ENCODE measurements at regions not wholly inside any gene's neighbourhood (a gene's known extent, or its start where the extent isn't known, plus 50 kb on each side); places are given as distances from the start of the nearest gene placed in this dataset.

DNA sequence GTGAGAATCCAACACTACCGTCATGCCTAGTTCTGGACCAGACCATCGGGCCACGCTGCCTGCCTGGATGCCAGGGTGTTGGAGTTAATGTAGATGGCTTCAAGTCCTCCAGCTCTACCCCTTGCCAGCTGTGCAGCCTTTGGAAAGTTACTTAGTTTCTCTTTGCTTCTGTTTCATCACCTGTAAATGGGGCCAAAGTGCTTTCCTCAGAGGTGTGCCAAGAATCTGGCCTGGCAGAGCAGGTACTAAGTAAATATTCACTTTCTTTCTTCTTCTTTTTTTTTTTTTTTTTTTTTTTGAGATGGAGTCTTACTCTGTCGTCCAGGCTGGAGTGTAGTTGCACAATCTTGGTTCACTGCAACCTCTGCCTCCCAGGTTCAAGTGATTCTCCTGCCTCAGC is 159.5 kb upstream of the RPL38 start:
- ChIA-PET RAD21 (ENCODE audit: low non-redundant PET in 1 of 2, low total read pairs in 2 of 2, uncharacterized antibody in 2 of 2, unreplicated experiment in 2 of 2) (no interaction called here), POLR2A (no interaction called here), CTCF (no interaction called here)
- Histone ChIP-seq H3K4me1 (ENCODE audit: control insufficient read depth in 1 of 2, insufficient read depth in 2 of 2, low read length in 2 of 2) (peaks cover 7 to 16% of the 10 kb centered on the region in 2 experiments), H3K9me2 (ENCODE audit: insufficient read depth) (no peaks in the 10 kb centered on the region), H3K9me3 (ENCODE audit: control insufficient read depth in 1 of 2, insufficient read depth in 1 of 2, low read depth in 1 of 2, low read length in 2 of 2) (no peaks in the 10 kb centered on the region), H2AFZ (ENCODE audit: low read depth, low read length, poor library complexity, severe bottlenecking) (no peak overlapping the region), H3K27me3 (ENCODE audit: insufficient read depth, low read length) (peaks cover 3% of the 10 kb centered on the region), H3K4me2 (ENCODE audit: low read length) (no peak overlapping the region), H3K27ac (ENCODE audit: low read depth, low read length) (no peak overlapping the region), H4K20me1 (ENCODE audit: insufficient read depth) (no peaks in the 10 kb centered on the region), H3K36me3 (ENCODE audit: control insufficient read depth in 1 of 2, insufficient read depth in 2 of 2, low read length in 2 of 2) (no peaks in the 10 kb centered on the region), H3K79me2 (ENCODE audit: insufficient read depth, low read length) (no peaks in the 10 kb centered on the region), H3K9ac (ENCODE audit: low read length) (no peak overlapping the region), H3K4me3 (replicated peaks in 1 of 2; ENCODE audit: low read depth in 1 of 2, low read length in 2 of 2) (no peak overlapping the region)
- ATAC-seq, result no peak
- TF ChIP-seq CBX3 (IDR thresholded peaks at IDR 0.05; ENCODE audit: low read depth), result no peak
- TF ChIP-seq, protein P1, sequence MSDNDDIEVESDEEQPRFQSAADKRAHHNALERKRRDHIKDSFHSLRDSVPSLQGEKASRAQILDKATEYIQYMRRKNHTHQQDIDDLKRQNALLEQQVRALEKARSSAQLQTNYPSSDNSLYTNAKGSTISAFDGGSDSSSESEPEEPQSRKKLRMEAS (IDR thresholded peaks at IDR 0.05), result no peak
- TF ChIP-seq EGR1 (IDR thresholded peaks at IDR 0.05; ENCODE audit: low read depth), result no peak
- TF ChIP-seq RAD21 (IDR thresholded peaks at IDR 0.05; ENCODE audit: low read depth), result no peak
- DNase-seq (ENCODE audit: low read depth, low spot score), result no peak
- BruUV-seq (replicated peaks), result no TSS peak
- intact Hi-C loops (cut with micrococcal nuclease), result no loop called here

DNA sequence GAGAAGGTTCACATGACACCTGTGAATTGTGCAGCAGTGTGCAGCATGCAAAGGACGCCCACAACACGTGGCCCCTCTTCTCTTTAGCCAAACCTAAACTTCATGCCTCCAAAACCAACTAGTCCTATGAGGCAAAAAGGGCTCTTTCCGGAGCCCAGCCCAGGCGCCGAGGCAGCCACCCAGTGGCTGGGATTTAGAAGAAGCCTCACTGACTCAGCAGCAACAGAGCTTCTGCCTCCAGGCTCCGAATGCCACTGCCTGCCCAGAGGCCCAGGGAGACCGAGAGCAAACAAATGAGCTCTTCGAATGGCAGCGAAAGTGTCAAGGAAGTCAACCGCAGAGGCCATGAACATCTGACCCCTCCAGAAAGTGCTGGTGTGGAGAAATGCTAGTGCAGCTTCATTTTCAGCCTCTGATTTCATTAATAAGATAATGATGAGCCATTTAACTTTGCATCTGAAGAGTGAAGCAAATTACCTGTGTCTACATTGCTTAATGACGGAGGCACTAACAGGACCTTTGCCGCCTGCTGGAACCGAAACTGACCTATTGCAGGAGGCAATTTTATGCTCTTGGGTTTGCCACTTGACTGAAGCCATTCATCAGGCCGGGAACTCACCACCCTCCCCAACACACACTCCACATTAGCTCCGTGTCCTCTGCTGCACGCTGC is 157.7 kb upstream of the RPL38 start:
- Histone ChIP-seq H3K9ac (ENCODE audit: low read length) (no peak overlapping the region), H3K27me3 (ENCODE audit: insufficient read depth, low read length) (peaks cover 20% of the 10 kb centered on the region), H3K79me2 (ENCODE audit: insufficient read depth, low read length) (no peaks in the 10 kb centered on the region), H3K4me1 (ENCODE audit: control insufficient read depth in 1 of 2, insufficient read depth in 2 of 2, low read length in 2 of 2) (peaks cover 7 to 16% of the 10 kb centered on the region in 2 experiments), H3K27ac (ENCODE audit: low read depth, low read length) (no peak overlapping the region), H2AFZ (ENCODE audit: low read depth, low read length, poor library complexity, severe bottlenecking) (no peak overlapping the region), H3K4me2 (ENCODE audit: low read length) (no peak overlapping the region), H3K36me3 (ENCODE audit: control insufficient read depth in 1 of 2, insufficient read depth in 2 of 2, low read length in 2 of 2) (no peaks in the 10 kb centered on the region), H4K20me1 (ENCODE audit: insufficient read depth) (no peaks in the 10 kb centered on the region), H3K9me2 (ENCODE audit: insufficient read depth) (no peaks in the 10 kb centered on the region), H3K9me3 (ENCODE audit: control insufficient read depth in 1 of 2, insufficient read depth in 1 of 2, low read depth in 1 of 2, low read length in 2 of 2) (no peaks in the 10 kb centered on the region), H3K4me3 (replicated peaks in 1 of 2; ENCODE audit: low read depth in 1 of 2, low read length in 2 of 2) (no peak overlapping the region)
- intact Hi-C loops (cut with micrococcal nuclease), result no loop called here
- no TSS peak for BruUV-seq (replicated peaks)
- ATAC-seq (no peak), DNase-seq (ENCODE audit: low read depth, low spot score) (no peak)
- RAD21 ChIA-PET (ENCODE audit: low non-redundant PET in 1 of 2, low total read pairs in 2 of 2, uncharacterized antibody in 2 of 2, unreplicated experiment in 2 of 2), result no interaction called here
- POLR2A ChIA-PET, result no interaction called here
- CTCF ChIA-PET, result no interaction called here
- no peak for TF ChIP-seq EGR1 (IDR thresholded peaks at IDR 0.05; ENCODE audit: low read depth)
- no peak for TF ChIP-seq ZFX (IDR thresholded peaks at IDR 0.05)
- no peak for TF ChIP-seq ELF1 (IDR thresholded peaks at IDR 0.05; ENCODE audit: borderline replicate concordance, low read depth)
- TF ChIP-seq, protein P2, sequence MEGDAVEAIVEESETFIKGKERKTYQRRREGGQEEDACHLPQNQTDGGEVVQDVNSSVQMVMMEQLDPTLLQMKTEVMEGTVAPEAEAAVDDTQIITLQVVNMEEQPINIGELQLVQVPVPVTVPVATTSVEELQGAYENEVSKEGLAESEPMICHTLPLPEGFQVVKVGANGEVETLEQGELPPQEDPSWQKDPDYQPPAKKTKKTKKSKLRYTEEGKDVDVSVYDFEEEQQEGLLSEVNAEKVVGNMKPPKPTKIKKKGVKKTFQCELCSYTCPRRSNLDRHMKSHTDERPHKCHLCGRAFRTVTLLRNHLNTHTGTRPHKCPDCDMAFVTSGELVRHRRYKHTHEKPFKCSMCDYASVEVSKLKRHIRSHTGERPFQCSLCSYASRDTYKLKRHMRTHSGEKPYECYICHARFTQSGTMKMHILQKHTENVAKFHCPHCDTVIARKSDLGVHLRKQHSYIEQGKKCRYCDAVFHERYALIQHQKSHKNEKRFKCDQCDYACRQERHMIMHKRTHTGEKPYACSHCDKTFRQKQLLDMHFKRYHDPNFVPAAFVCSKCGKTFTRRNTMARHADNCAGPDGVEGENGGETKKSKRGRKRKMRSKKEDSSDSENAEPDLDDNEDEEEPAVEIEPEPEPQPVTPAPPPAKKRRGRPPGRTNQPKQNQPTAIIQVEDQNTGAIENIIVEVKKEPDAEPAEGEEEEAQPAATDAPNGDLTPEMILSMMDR (IDR thresholded peaks at IDR 0.05 in 2 of 3, conservative IDR thresholded peaks at IDR 0.05 in 1 of 3; ENCODE audit: borderline replicate concordance in 1 of 3, insufficient read depth in 1 of 3, low read depth in 2 of 3, low read length in 2 of 3), result no peak
- no peak for TF ChIP-seq TCF7L2 (IDR thresholded peaks at IDR 0.05; ENCODE audit: borderline replicate concordance, extremely low read depth, insufficient read depth, insufficient read length)
- no peak for TF ChIP-seq CBX3 (IDR thresholded peaks at IDR 0.05; ENCODE audit: low read depth)
- TF ChIP-seq POLR2A (IDR thresholded peaks at IDR 0.05; ENCODE audit: borderline replicate concordance, extremely low read depth, insufficient read depth, insufficient read length), result no peak
- no peak for TF ChIP-seq EZH2 (IDR thresholded peaks at IDR 0.05)
- TF ChIP-seq RAD21 (IDR thresholded peaks at IDR 0.05; ENCODE audit: low read depth), result no peak
- TF ChIP-seq YY1 (IDR thresholded peaks at IDR 0.05; ENCODE audit: extremely low read depth, insufficient replicate concordance, low read depth, low read length), result no peak
- TF ChIP-seq, protein P3, sequence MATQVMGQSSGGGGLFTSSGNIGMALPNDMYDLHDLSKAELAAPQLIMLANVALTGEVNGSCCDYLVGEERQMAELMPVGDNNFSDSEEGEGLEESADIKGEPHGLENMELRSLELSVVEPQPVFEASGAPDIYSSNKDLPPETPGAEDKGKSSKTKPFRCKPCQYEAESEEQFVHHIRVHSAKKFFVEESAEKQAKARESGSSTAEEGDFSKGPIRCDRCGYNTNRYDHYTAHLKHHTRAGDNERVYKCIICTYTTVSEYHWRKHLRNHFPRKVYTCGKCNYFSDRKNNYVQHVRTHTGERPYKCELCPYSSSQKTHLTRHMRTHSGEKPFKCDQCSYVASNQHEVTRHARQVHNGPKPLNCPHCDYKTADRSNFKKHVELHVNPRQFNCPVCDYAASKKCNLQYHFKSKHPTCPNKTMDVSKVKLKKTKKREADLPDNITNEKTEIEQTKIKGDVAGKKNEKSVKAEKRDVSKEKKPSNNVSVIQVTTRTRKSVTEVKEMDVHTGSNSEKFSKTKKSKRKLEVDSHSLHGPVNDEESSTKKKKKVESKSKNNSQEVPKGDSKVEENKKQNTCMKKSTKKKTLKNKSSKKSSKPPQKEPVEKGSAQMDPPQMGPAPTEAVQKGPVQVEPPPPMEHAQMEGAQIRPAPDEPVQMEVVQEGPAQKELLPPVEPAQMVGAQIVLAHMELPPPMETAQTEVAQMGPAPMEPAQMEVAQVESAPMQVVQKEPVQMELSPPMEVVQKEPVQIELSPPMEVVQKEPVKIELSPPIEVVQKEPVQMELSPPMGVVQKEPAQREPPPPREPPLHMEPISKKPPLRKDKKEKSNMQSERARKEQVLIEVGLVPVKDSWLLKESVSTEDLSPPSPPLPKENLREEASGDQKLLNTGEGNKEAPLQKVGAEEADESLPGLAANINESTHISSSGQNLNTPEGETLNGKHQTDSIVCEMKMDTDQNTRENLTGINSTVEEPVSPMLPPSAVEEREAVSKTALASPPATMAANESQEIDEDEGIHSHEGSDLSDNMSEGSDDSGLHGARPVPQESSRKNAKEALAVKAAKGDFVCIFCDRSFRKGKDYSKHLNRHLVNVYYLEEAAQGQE (IDR thresholded peaks at IDR 0.05; ENCODE audit: low read depth), result no peak
- TF ChIP-seq, protein P1 (IDR thresholded peaks at IDR 0.05), result no peak
- no peak for TF ChIP-seq SRF (IDR thresholded peaks at IDR 0.05; ENCODE audit: low read depth)
- TF ChIP-seq, protein P4, sequence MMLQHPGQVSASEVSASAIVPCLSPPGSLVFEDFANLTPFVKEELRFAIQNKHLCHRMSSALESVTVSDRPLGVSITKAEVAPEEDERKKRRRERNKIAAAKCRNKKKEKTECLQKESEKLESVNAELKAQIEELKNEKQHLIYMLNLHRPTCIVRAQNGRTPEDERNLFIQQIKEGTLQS (IDR thresholded peaks at IDR 0.05), result no peak

Data from HCT116 (cell line).